Stomach (tissue), 8 donors: ENCODE measurements at regions not wholly inside any gene's neighbourhood (a gene's known extent, or its start where the extent isn't known, plus 50 kb on each side); places are given as distances from the start of the nearest gene placed in this dataset.

Experiments used
- DNase-seq, 2 donors: peaks; one replicate each; pipeline versions ENCODE4 v3.0.0 to v3.0.0-alpha.2; 2013 to 2019
- H3K27ac ChIP-seq, 5 donors: fragments of 200-600 bp in 4 of 5; sonication (generic) in 4 of 5; one replicate each; pipeline ENCODE4 v1.5.1; 2013 to 2019; ENCODE audit warnings: mild to moderate bottlenecking in 1 of 5, moderate library complexity in 1 of 5
- H3K27me3 ChIP-seq, 3 donors: fragments of 200-600 bp; sonication (generic); one replicate each; pipeline ENCODE4 v1.5.1; 2017 to 2019; ENCODE audit warnings: mixed run types in 1 of 3
- H3K36me3 ChIP-seq, 4 donors: fragments of 200-600 bp; sonication (generic); 1 replicate in 3 of 4; 2 replicates in 1 of 4; pipeline ENCODE4 v1.5.1; 2016 to 2019
- H3K4me1 ChIP-seq, 4 donors: fragments of 200-600 bp; sonication (generic); one replicate each; pipeline ENCODE4 v1.5.1; 2016 to 2019
- H3K4me3 ChIP-seq, 4 donors: fragments of 200-600 bp; sonication (generic) in 3 of 4; one replicate each; pipeline ENCODE4 v1.5.1; 2016 to 2019; ENCODE audit warnings: mild to moderate bottlenecking in 1 of 4
- H3K9me3 ChIP-seq, 4 donors: fragments of 200-600 bp; sonication (generic); one replicate each; pipeline ENCODE4 v1.5.1; 2016 to 2019
- CTCF ChIP-seq, 7 experiments: fragments of 450-650 bp in 4 of 7; fragments of 200-600 bp in 3 of 7; sonication (generic) in 3 of 7; IDR thresholded peaks; one replicate each; pipeline ENCODE4 v1.5.1; 2016 to 2019; ENCODE audit warnings: antibody characterized with exemption in 7 of 7, control low read depth in 2 of 7, mild to moderate bottlenecking in 1 of 7
- EP300 ChIP-seq: sonication (generic); formaldehyde crosslinking; IDR thresholded peaks from one replicate; pipeline ENCODE4 v1.6.1; 2017; ENCODE audit warnings: antibody characterized with exemption
- POLR2A ChIP-seq, 4 donors: fragments of 450-650 bp; IDR thresholded peaks; one replicate each; pipeline ENCODE4 v1.6.1; 2016; ENCODE audit warnings: antibody characterized with exemption in 4 of 4, control low read depth in 2 of 4, mild to moderate bottlenecking in 1 of 4, moderate library complexity in 1 of 4
- POLR2AphosphoS5 ChIP-seq, 3 donors: sonication (generic); formaldehyde crosslinking; IDR thresholded peaks; one replicate each; pipeline ENCODE4 v1.6.1; 2016; ENCODE audit warnings: antibody characterized with exemption in 3 of 3
- WGBS, 5 donors: extraction: QIAGEN DNeasy Blood & Tissue Kit in 3 of 5; methylation state at CpG; one replicate each; pipeline versions ENCODE4 v1.1.5 to v1.1.7; 2013 to 2018; 5-methylcytosine and 5-hydroxymethylcytosine counted together
- intact Hi-C: fragments of 100-400 bp; cut with DNase I; formaldehyde crosslinking; loops from one replicate; pipeline ENCODE4 v1.15.1; 2023; ENCODE audit warnings: low total_unique reads
- donor health status: healthy with polysubstance abuse.
- donor health status: Bipolar disorder and iron deficiency.
- donor health status: healthy.

- intact Hi-C loops, result no loop called here
- H3K4me1 ChIP-seq, result peaks cover 0 to 6% (median 0%) of the 10 kb centered on the region in 4 donors
- no peak overlapping the region for H3K4me3 ChIP-seq
- H3K9me3 ChIP-seq, result no peaks in the 10 kb centered on the region
- H3K27me3 ChIP-seq, result no peaks in the 10 kb centered on the region
- 21 to 48% (median 37%) methylated on average over 3 of the region's 3 CpGs for WGBS, 5 donors
- no peaks in the 10 kb centered on the region for H3K36me3 ChIP-seq
- no peak overlapping the region for H3K27ac ChIP-seq
- no peak for TF ChIP-seq EP300
- TF ChIP-seq POLR2AphosphoS5 (IDR thresholded peaks at IDR 0.05), result no peak
- TF ChIP-seq POLR2A (IDR thresholded peaks at IDR 0.05), result no peak
- no peak for TF ChIP-seq CTCF (IDR thresholded peaks at IDR 0.05)
- peak in 1 of 2 donors; percentile 28 for DNase-seq
Measured at GRCh38 chr2:19033240-19033639, 325.2 kb downstream of the OSR1 start.

GRCh38 chr2:19031642-19032041 is 326.8 kb downstream of the OSR1 start:
- no peaks in the 10 kb centered on the region for H3K27me3 ChIP-seq
- no peak overlapping the region for H3K4me3 ChIP-seq
- H3K9me3 ChIP-seq, result no peaks in the 10 kb centered on the region
- H3K27ac ChIP-seq, result no peak overlapping the region
- 76 to 91% (median 86%) methylated on average over 1 of the region's 1 CpG for whole genome bisulfite sequencing, 5 donors
- intact Hi-C loops, result no loop called here
- TF ChIP-seq POLR2A (IDR thresholded peaks at IDR 0.05) (no peak), POLR2AphosphoS5 (IDR thresholded peaks at IDR 0.05) (no peak), CTCF (IDR thresholded peaks at IDR 0.05) (no peak), EP300 (no peak)
- no peaks in the 10 kb centered on the region for H3K36me3 ChIP-seq
- no peak for DNase-seq
- H3K4me1 ChIP-seq, result peaks cover 0 to 6% (median 0%) of the 10 kb centered on the region in 4 donors

- TF ChIP-seq CTCF (IDR thresholded peaks at IDR 0.05) (no peak), POLR2A (IDR thresholded peaks at IDR 0.05) (no peak), EP300 (no peak), POLR2AphosphoS5 (IDR thresholded peaks at IDR 0.05) (no peak)
- DNase-seq, result no peak
- Histone ChIP-seq H3K27me3 (no peaks in the 10 kb centered on the region), H3K4me1 (peaks cover 0 to 6% (median 0%) of the 10 kb centered on the region in 4 donors), H3K36me3 (no peaks in the 10 kb centered on the region), H3K9me3 (no peaks in the 10 kb centered on the region), H3K27ac (no peak overlapping the region), H3K4me3 (no peak overlapping the region)
- WGBS, 5 donors, result 78 to 88% (median 84%) methylated on average over 3 of the region's 3 CpGs
- intact Hi-C loops, result no loop called here
Measured at GRCh38 chr2:19029655-19030054, 328.8 kb downstream of the OSR1 start.

DNA sequence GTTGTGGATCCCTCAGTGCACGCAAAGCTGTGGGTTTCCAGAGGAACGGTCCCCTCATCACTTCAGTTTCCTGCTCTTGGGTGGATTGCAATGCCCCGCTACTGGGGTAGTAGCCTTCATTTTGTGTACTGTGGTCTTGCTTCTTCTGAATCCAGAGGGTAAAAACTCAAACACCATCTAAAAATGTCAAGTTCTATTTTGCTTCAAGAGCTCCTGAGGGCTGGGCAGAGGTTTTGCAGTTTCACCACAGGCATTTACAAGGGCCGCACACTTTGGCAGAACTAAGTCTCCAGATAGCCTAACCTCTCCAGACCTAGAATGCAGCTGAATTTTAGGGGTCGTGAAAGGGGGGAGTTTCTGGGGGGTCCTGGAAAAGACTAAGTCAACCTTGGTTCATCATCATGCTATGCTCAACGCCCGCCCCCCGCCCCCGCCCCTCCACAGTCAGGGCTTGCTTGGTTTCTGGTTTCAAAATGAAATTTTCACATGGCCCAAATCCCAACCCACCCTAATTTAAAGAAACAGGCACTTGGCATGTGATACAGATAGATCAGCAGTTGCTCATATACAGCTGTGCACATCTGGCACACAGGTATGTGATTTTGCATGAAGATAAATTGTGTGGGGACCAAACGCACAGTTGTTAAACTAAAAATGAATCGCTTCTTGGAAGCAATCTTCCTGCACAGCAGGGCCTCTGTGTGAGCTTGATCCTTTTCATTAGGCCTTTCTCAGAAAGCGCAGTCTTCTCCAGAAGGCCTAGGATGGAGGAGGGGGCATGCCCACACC is 329.6 kb downstream of the OSR1 start:
- no peak overlapping the region for H3K27ac ChIP-seq
- intact Hi-C loops, result no loop called here
- no peak for DNase-seq

More for the DNA sequence above, 329.6 kb downstream of the OSR1 start:
- Histone ChIP-seq H3K4me3 (no peak overlapping the region), H3K27me3 (no peaks in the 10 kb centered on the region), H3K4me1 (peaks cover 0 to 6% (median 0%) of the 10 kb centered on the region in 4 donors), H3K36me3 (no peaks in the 10 kb centered on the region), H3K9me3 (no peaks in the 10 kb centered on the region)
- no peak for TF ChIP-seq POLR2A (IDR thresholded peaks at IDR 0.05)
- TF ChIP-seq EP300, result no peak
- TF ChIP-seq POLR2AphosphoS5 (IDR thresholded peaks at IDR 0.05), result no peak
- TF ChIP-seq CTCF (IDR thresholded peaks at IDR 0.05), result no peak
- WGBS, 5 donors, result 80 to 89% (median 85%) methylated on average over 12 of the region's 12 CpGs
